G401.6 (cell line): ENCODE measurements at regions not wholly inside any gene's neighbourhood (a gene's known extent, or its start where the extent isn't known, plus 50 kb on each side); places are given as distances from the start of the nearest gene placed in this dataset.
"Not testable (repeated sequence)": the region's sequence is repeated elsewhere in the genome, so short reads cannot be mapped to it uniquely, and the experiment has no call there.

Experiments
- FAIRE-seq: peaks from 2 replicates; lab custom pipeline; 2012; peaks lifted over from hg19 to GRCh38; lab: Jason Lieb, UNC

- peak; percentile 88 for FAIRE-seq
Measured at GRCh38 chr14:103186909-103187586, 63.8 kb downstream of the TNFAIP2 start.

- FAIRE-seq, result no peak
Measured at GRCh38 chr14:103187911-103188310, 64.7 kb downstream of the TNFAIP2 start.

GRCh38 chr14:103188810-103189480 is 65.7 kb downstream of the TNFAIP2 start:
- FAIRE-seq, result no peak

- FAIRE-seq, result no peak
Measured at GRCh38 chr14:103189481-103190470, 66.5 kb downstream of the TNFAIP2 start.

- FAIRE-seq, result no peak
Measured at GRCh38 chr14:103190741-103191140, 67.5 kb downstream of the TNFAIP2 start.

GRCh38 chr14:103191844-103192243 is 68.6 kb downstream of the TNFAIP2 start:
- no peak for FAIRE-seq

GRCh38 chr14:103192246-103192840 is 69.1 kb downstream of the TNFAIP2 start:
- no peak for FAIRE-seq

- FAIRE-seq, result not testable (repeated sequence)
Measured at GRCh38 chr14:103192861-103193260, 69.6 kb downstream of the TNFAIP2 start.

- FAIRE-seq, result not testable (repeated sequence)
Measured at GRCh38 chr14:103193491-103193890, 70.2 kb downstream of the TNFAIP2 start.

- FAIRE-seq, result no peak
Measured at GRCh38 chr14:103194256-103195045, 71.2 kb downstream of the TNFAIP2 start.

GRCh38 chr14:103195828-103196615 is 72.8 kb downstream of the TNFAIP2 start:
- FAIRE-seq, result no peak

- no peak for FAIRE-seq
Measured at GRCh38 chr14:103196716-103197115, 73.5 kb downstream of the TNFAIP2 start.

GRCh38 chr14:103198131-103199105 is 75.2 kb downstream of the TNFAIP2 start:
- no peak for FAIRE-seq

GRCh38 chr14:103199124-103199523 is 75.9 kb downstream of the TNFAIP2 start:
- no peak for FAIRE-seq

- no peak for FAIRE-seq
Measured at GRCh38 chr14:103201801-103202200, 78.5 kb downstream of the TNFAIP2 start.

GRCh38 chr14:103204852-103205540 is 81.7 kb downstream of the TNFAIP2 start:
- no peak for FAIRE-seq

- FAIRE-seq, result no peak
Measured at GRCh38 chr14:103205541-103205906, 82.3 kb downstream of the TNFAIP2 start.

- no peak for FAIRE-seq
Measured at GRCh38 chr14:103206023-103206481, 82.8 kb downstream of the TNFAIP2 start.
